HCT116 (cell line): ENCODE measurements at regions not wholly inside any gene's neighbourhood (a gene's known extent, or its start where the extent isn't known, plus 50 kb on each side); places are given as distances from the start of the nearest gene placed in this dataset.

ENCODE experiments used
- ATAC-seq: fragments of 200-7000 bp; cut with Tn5 transposase; 2 replicates; pipeline ENCODE4 v1.9.1; 2020; ENCODE audit warnings: mild to moderate bottlenecking, moderate library complexity
- BruUV-seq: library from RNA; stranded (reverse); fragments of 400-500 nt; replicated peaks from 2 replicates; lab custom pipeline; 2021; lab: Mats Ljungman, UMichigan
- CTCF ChIA-PET: fragments of 300-600 bp; sonication (Branson Sonifier 250); formaldehyde crosslinking; loops from one replicate; lab custom pipeline; 2021; ENCODE audit warnings: antibody characterized with exemption; lab: Charles Lee
- POLR2A ChIA-PET: fragments of 300-600, 350-600 bp; sonication (Branson Sonifier 250); formaldehyde crosslinking; loops from one replicate; lab custom pipeline; 2021; ENCODE audit warnings: antibody characterized with exemption; lab: Charles Lee
- RAD21 ChIA-PET, 2 experiments: fragments of 300-600 bp; sonication (Branson Sonifier 250); formaldehyde crosslinking; loops; one replicate each; lab custom pipeline; 2023; ENCODE audit warnings: low total read pairs in 2 of 2; ENCODE audit not compliant: uncharacterized antibody in 2 of 2, unreplicated experiment in 2 of 2, low non-redundant PET in 1 of 2; lab: Charles Lee
- DNase-seq: peaks from one replicate; pipeline ENCODE4 v3.0.0-alpha.2; 2010; ENCODE audit warnings: low read depth, low spot score
- H2AFZ ChIP-seq: fragments of 200-600 bp; shearing (Covaris generic), sonication (generic); 2 replicates; pipeline ENCODE4 v1.6.1; 2017; ENCODE audit warnings: low read depth, mixed run types, mixed read lengths, antibody characterized with exemption, low read length; ENCODE audit not compliant: poor library complexity, severe bottlenecking
- H3K27ac ChIP-seq: 2 replicates; pipeline ENCODE4 v1.5.1; 2012; ENCODE audit warnings: low read depth, low read length
- H3K27me3 ChIP-seq: fragments of 200-600 bp; sonication (generic); 2 replicates; pipeline ENCODE4 v1.6.1; 2016; ENCODE audit warnings: mixed run types, low read length, mixed read lengths; ENCODE audit not compliant: insufficient read depth
- H3K36me3 ChIP-seq, 2 experiments: fragments of 200-500 bp in 1 of 2; fragments of 200-600 bp in 1 of 2; sonication (Bioruptor generic) in 1 of 2; sonication (generic) in 1 of 2; 2 replicates each; pipeline versions ENCODE4 v1.5.1 to v1.6.1; 2014 to 2016; ENCODE audit warnings: low read length in 2 of 2, inconsistent platforms in 1 of 2, mixed read lengths in 1 of 2, mixed run types in 1 of 2; ENCODE audit not compliant: insufficient read depth in 2 of 2, control insufficient read depth in 1 of 2
- H3K4me1 ChIP-seq, 2 experiments: fragments of 200-600 bp in 1 of 2; sonication (generic) in 1 of 2; 2 replicates each; pipeline versions ENCODE4 v1.5.1 to v1.6.1; 2012 to 2017; ENCODE audit warnings: low read length in 2 of 2, inconsistent platforms in 1 of 2, mild to moderate bottlenecking in 1 of 2, mixed read lengths in 1 of 2, mixed run types in 1 of 2, moderate library complexity in 1 of 2; ENCODE audit not compliant: insufficient read depth in 2 of 2, control insufficient read depth in 1 of 2
- H3K4me2 ChIP-seq: fragments of 200-600 bp; sonication (generic); 2 replicates; pipeline ENCODE4 v1.6.1; 2017; ENCODE audit warnings: mixed run types, low read length, mixed read lengths
- H3K4me3 ChIP-seq, 2 experiments: fragments of 200-600 bp in 1 of 2; sonication (generic) in 1 of 2; replicated peaks in 1 of 2; 2 replicates each; pipeline ENCODE4 v1.5.1; 2011 to 2016; ENCODE audit warnings: low read length in 2 of 2, control low read depth in 1 of 2, low read depth in 1 of 2, mild to moderate bottlenecking in 1 of 2, mixed read lengths in 1 of 2, mixed run types in 1 of 2
- H3K79me2 ChIP-seq: fragments of 200-600 bp; sonication (generic); 2 replicates; pipeline ENCODE4 v1.6.1; 2017; ENCODE audit warnings: mild to moderate bottlenecking, mixed run types, low read length, moderate library complexity, mixed read lengths; ENCODE audit not compliant: insufficient read depth
- H3K9ac ChIP-seq: fragments of 200-600 bp; sonication (generic); 2 replicates; pipeline ENCODE4 v1.6.1; 2016; ENCODE audit warnings: low read length, mixed read lengths
- H3K9me2 ChIP-seq: fragments of 200-600 bp; sonication (generic), shearing (Covaris generic); 2 replicates; pipeline ENCODE4 v1.6.1; 2017; ENCODE audit warnings: mixed run types, mild to moderate bottlenecking, moderate library complexity; ENCODE audit not compliant: insufficient read depth
- H3K9me3 ChIP-seq, 2 experiments: fragments of 200-500 bp in 1 of 2; fragments of 200-600 bp in 1 of 2; sonication (Bioruptor generic) in 1 of 2; sonication (generic) in 1 of 2; 2 replicates each; pipeline ENCODE4 v1.6.1; 2014 to 2017; ENCODE audit warnings: low read length in 2 of 2, mixed read lengths in 2 of 2, inconsistent platforms in 1 of 2, low read depth in 1 of 2, mild to moderate bottlenecking in 1 of 2, mixed run types in 1 of 2, moderate library complexity in 1 of 2; ENCODE audit not compliant: control insufficient read depth in 1 of 2, insufficient read depth in 1 of 2
- H4K20me1 ChIP-seq: fragments of 200-600 bp; sonication (generic), shearing (Covaris generic); 2 replicates; pipeline ENCODE4 v1.6.1; 2017; ENCODE audit warnings: mixed run types, mild to moderate bottlenecking, moderate library complexity; ENCODE audit not compliant: insufficient read depth
- CBX3 ChIP-seq: IDR thresholded peaks from 2 replicates; pipeline ENCODE4 v1.6.1; 2012; ENCODE audit warnings: low read depth
- FOSL1 ChIP-seq: IDR thresholded peaks from 2 replicates; pipeline ENCODE4 v1.6.1; 2012; ENCODE audit warnings: low read depth
- POLR2A ChIP-seq: IDR thresholded peaks from 2 replicates; pipeline ENCODE4 v1.7.0; 2011; ENCODE audit warnings: borderline replicate concordance; ENCODE audit not compliant: insufficient read depth, insufficient read length; ENCODE audit errors: extremely low read depth
- RAD21 ChIP-seq: IDR thresholded peaks from 2 replicates; pipeline ENCODE4 v1.6.1; 2012; ENCODE audit warnings: low read depth, mild to moderate bottlenecking
- TCF7L2 ChIP-seq: IDR thresholded peaks from 2 replicates; pipeline ENCODE4 v1.7.0; 2011; ENCODE audit warnings: borderline replicate concordance, inconsistent platforms; ENCODE audit not compliant: insufficient read depth, insufficient read length; ENCODE audit errors: extremely low read depth
- ZFX ChIP-seq: fragments of 450-650 bp; IDR thresholded peaks from 2 replicates; pipeline ENCODE4 v1.6.1; 2017
- ZNF274 ChIP-seq: fragments of 200-500 bp; sonication (Bioruptor generic); IDR thresholded peaks from 2 replicates; pipeline ENCODE4 v1.6.1; 2014; ENCODE audit warnings: mild to moderate bottlenecking, low read depth, low read length, inconsistent platforms
- intact Hi-C: fragments of 100-400 bp; cut with micrococcal nuclease; formaldehyde crosslinking; loops from 2 replicates; pipeline ENCODE4 v1.10.0; 2022
- TF ChIP-seq, protein P1 (sequence below): IDR thresholded peaks from 2 replicates; pipeline ENCODE4 v1.6.1; 2012; ENCODE audit warnings: low read depth

DNA sequence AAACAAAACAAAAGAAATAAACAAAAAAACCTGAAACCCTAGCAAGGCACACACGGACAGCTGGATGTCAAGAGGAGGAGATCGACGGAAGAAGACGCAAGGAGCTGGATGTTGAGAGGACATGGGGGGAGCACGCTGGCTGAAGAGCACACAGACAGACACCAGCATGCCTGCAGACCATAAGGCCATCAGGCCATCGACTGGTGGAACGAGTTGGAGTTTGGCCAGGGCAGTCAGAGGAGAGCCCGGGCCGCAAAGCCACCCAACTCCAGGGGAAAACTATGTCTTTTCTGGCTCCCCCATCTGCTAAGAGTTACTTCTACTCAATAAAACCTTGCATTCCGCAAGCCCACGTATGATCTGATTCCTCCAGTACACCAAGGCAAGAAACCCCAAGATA, 979.6 kb downstream of the PCDH17 start:
- H3K27me3 ChIP-seq = no peaks in the 10 kb centered on the region
- H3K4me1 ChIP-seq = no peaks in the 10 kb centered on the region
- no peaks in the 10 kb centered on the region for H3K36me3 ChIP-seq
- H2AFZ ChIP-seq = no peak overlapping the region
- no peaks in the 10 kb centered on the region for H3K79me2 ChIP-seq
- RAD21 ChIA-PET = no interaction called here
- intact Hi-C loops = no loop called here
- H3K4me2 ChIP-seq = no peak overlapping the region
- H3K9me3 ChIP-seq = peaks cover 5 to 19% of the 10 kb centered on the region in 2 experiments; a peak in 2 of 4 replicates
- no peak overlapping the region for H3K27ac ChIP-seq
- no TSS peak for BruUV-seq
- no peaks in the 10 kb centered on the region for H3K9me2 ChIP-seq
- H3K9ac ChIP-seq = no peak overlapping the region
- POLR2A ChIA-PET = no interaction called here
- no peak for ATAC-seq
- H4K20me1 ChIP-seq = no peaks in the 10 kb centered on the region
- no peak overlapping the region for H3K4me3 ChIP-seq
- CTCF ChIA-PET = no interaction called here
- DNase-seq = no peak
- TF ChIP-seq ZNF274 = no peak
- no peak for TF ChIP-seq FOSL1
- no peak for TF ChIP-seq ZFX
- no peak for TF ChIP-seq CBX3
- TF ChIP-seq, protein P1, sequence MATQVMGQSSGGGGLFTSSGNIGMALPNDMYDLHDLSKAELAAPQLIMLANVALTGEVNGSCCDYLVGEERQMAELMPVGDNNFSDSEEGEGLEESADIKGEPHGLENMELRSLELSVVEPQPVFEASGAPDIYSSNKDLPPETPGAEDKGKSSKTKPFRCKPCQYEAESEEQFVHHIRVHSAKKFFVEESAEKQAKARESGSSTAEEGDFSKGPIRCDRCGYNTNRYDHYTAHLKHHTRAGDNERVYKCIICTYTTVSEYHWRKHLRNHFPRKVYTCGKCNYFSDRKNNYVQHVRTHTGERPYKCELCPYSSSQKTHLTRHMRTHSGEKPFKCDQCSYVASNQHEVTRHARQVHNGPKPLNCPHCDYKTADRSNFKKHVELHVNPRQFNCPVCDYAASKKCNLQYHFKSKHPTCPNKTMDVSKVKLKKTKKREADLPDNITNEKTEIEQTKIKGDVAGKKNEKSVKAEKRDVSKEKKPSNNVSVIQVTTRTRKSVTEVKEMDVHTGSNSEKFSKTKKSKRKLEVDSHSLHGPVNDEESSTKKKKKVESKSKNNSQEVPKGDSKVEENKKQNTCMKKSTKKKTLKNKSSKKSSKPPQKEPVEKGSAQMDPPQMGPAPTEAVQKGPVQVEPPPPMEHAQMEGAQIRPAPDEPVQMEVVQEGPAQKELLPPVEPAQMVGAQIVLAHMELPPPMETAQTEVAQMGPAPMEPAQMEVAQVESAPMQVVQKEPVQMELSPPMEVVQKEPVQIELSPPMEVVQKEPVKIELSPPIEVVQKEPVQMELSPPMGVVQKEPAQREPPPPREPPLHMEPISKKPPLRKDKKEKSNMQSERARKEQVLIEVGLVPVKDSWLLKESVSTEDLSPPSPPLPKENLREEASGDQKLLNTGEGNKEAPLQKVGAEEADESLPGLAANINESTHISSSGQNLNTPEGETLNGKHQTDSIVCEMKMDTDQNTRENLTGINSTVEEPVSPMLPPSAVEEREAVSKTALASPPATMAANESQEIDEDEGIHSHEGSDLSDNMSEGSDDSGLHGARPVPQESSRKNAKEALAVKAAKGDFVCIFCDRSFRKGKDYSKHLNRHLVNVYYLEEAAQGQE = no peak
- TF ChIP-seq TCF7L2 = no peak
- TF ChIP-seq RAD21 = no peak
- no peak for TF ChIP-seq POLR2A
- TF ChIP-seq, all 23 proteins: peak for 0
